GM18907 (cell line): ENCODE measurements at regions not wholly inside any gene's neighbourhood (a gene's known extent, or its start where the extent isn't known, plus 50 kb on each side); places are given as distances from the start of the nearest gene placed in this dataset.

Experiments used
- ATAC-seq: cut with Tn5 transposase; IDR thresholded peaks from one replicate; pipeline ENCODE4 v1.9.1; 2021; ENCODE audit warnings: mild to moderate bottlenecking, moderate library complexity; ENCODE audit not compliant: unreplicated experiment

DNA sequence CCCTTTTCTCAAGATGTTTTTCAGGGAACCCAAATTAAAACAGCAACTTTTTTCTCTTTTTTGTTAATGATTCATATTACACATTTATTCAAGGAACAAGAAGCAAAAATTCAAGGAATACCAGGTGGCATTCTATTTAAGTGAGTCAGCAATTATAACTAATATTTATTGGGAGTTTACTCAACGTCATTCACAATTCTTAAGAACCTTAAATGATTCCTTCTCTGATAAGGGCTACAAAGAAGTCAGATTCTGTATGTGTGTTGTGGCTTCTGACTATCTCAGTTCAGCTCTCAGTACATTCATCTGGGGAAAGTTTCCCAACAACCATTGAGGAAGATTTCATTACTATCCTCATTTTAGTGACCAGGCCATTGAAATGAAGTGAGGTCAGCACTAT lies 470.7 kb upstream of the AKR1E2 start:
- no peak for ATAC-seq

DNA sequence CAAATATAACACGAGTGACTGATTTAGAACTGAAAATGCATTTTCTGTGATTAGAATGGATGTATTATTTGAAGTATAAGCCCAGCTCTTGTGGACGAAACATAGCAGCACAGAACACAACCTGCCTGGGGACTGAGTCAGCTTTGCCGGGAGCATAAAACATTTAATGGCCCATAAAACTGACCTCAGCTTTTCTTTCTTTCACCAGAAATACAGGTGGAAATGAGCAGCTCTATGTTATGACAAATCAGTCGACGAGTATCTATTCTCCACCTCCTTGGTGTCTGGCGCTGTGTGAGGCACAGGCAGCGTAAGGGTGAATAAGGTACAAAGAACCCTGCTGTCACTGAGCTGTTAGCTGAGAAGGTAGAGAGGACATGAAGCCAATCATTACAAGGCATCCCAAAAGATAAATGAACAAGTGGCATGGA lies 471.6 kb upstream of the AKR1E2 start:
- no peak for ATAC-seq

DNA sequence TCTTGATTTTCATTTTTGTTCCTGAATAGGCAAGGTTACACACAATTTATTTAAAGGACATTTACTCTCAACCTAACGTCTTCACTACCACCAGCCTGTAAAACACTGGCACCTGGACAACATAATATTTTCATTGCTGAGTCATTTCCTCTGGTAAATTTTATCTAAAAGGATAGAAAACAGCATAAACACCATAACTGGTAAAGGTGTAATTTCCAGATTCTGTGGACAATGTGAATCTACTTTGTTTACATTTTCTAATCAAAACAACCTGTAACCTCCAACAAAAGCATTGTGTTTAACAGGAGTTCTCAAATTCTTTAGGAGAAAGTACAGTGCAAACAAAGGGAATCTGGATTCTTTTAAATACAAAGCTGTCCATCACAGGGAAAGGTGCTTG lies 472.0 kb upstream of the AKR1E2 start:
- no peak for ATAC-seq

GRCh38 chr10:4353059-4353655 lies 472.9 kb upstream of the AKR1E2 start:
- no peak for ATAC-seq

DNA sequence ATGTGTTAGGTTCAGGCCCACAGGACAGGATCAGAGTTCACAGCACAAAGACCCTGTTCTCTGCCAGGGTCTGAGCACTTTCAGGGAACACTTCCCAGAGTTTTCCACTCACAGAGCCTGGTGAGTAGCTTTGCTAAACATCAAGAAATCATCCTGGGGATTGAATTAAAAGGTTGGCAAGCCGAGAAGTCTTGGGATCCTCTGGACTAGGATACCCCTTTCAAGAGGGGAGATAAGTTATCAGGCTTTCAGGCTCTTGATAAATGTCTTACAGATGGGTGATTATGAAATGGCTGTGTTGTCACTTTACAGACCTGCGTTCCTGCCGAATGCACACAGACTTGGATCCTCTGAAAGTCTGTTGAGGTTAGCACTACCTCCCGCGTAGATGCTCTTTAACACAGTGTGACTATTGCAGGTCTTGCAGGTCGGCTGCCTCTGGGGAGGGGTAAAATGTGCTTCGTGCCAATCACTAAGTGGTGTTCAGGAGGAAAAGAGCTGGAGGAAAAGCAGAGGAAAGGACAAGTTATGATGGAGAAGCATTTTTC lies 473.5 kb upstream of the AKR1E2 start:
- no peak for ATAC-seq

DNA sequence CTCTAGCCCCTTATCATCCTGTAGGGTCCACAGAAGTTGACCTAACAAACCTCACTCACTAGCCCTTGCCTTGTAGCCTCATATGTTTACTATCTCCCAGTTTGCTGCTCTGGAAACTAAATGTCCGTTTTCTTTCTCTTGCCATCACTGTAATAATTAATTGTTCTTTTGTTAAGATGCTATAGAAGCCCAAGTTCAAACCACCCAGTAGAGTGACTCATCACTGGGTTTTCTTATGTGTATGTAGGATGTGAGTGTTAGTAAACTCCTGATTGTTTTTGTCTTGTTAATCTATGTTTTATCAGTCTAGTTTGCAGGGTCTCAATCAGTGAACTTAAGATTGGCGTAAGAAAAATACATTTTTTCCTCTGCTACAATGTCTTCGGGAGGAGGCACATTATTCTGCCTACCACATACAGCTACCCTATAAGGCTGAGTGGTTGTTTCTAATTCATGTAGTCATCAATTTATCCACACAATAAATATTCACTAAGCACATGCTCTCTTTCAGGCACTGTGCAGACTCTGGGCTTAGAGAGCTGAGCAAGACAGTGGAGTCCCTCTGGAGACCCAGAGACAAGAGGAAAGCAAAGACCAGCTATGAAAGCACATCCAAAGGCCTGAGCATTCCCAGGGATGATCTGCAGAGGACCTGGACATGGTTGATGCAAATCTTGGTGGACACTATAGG lies 474.1 kb upstream of the AKR1E2 start:
- ATAC-seq, result no peak

DNA sequence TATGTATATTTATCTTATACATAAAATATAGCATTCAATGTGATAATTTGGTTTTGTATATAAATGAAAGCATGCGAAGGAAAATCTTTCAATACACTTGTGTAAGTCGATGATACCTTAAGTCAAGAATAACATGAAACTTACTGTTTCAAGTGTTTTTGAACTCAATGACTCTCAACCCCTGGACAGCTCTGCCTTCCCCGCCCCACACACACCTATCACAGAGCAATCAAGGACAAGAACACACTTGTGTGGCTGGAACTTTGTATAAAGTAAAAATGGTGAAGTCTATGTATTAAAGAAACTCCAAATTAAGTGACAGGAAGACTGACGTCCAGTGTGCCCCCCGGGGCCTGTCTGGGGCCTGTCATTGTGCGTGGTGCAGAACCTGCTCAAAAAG lies 478.6 kb upstream of the AKR1E2 start:
- ATAC-seq, result no peak

- no peak for ATAC-seq
These were observed 479.9 kb upstream of the AKR1E2 start for GRCh38 chr10:4345877-4346646.

GRCh38 chr10:4344492-4344994 lies 481.5 kb upstream of the AKR1E2 start:
- ATAC-seq, result no peak

DNA sequence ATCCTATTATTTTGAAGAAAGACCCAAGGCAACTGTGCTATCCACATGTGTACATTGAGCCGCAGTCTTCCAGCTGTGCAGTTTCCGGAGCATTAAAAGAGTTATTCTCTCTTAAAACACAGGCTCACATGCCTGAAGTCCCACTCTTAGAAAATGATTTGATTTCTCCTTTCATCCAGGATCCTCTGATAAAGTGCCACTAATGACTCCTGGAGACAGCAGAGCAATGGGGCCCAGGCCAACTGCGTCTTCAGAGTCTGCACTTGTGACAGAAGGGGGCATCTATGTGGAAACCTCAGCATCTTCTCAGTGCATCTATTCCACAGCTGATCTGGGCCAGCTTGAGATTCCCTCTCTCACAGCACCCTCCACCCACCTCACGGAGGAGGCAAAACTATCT lies 482.1 kb upstream of the AKR1E2 start:
- no peak for ATAC-seq

GRCh38 chr10:4343091-4343490 lies 482.9 kb upstream of the AKR1E2 start:
- no peak for ATAC-seq

DNA sequence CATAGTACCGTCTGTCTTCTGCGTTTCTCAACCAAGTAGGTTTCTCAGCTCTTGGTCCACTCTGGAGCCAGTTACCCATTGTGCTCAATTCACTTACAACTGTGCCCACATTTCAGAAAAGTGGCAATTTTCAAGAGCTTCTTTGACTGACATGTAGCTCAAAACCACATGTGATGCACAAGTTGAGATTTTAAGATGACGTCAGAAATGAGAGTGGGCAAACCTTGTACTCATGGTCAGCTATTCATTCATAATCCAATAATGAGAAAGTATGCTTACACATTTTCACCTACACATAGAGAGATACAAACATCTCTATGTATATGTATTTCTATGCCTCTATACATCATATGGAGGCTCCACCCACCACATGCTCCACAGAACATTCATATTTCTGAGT lies 487.2 kb upstream of the AKR1E2 start:
- no peak for ATAC-seq

DNA sequence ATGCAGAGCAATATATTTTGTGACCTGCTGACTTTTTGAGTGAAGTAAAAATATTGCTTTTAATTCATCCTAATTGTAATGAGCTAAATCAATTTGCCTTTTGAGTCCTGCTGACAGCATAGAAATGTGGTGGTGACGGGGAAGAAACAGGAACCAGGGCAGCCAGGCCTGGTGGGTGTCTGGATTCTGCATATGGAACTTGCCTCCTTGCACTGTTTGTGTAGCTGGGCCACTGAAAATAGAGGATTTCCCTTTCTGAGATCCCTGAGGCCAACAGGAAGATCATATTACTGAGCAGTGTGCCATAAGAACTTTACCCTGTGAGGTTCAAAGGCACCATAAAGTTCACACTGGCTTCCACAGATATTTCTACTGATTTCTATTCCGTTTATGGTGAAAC lies 488.4 kb upstream of the AKR1E2 start:
- no peak for ATAC-seq

- ATAC-seq, result no peak
These were observed 491.1 kb upstream of the AKR1E2 start for GRCh38 chr10:4334871-4335270.

- ATAC-seq, result no peak
These were observed 492.0 kb upstream of the AKR1E2 start for GRCh38 chr10:4334015-4334414.

DNA sequence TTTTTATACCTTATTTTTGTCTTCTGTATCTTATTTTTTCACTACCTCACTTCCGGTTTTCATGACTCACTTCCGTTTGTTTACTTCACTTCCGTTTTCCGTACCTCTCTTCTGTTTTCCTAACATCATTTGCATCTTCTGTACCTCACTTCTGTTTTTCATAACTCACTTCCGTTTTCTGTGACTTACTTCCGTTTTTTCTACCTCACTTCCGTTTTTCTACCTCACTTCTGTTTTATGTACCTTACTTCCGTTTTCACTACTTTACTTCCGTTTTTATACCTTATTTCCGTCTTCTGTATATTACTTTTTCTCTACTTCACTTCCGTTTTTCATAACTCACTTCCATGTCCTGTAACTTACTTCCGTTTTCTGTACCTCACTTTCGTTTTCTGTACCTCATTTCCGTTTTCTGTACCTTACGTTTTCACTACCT lies 492.5 kb upstream of the AKR1E2 start:
- no peak for ATAC-seq

- no peak for ATAC-seq
These were observed 493.1 kb upstream of the AKR1E2 start for GRCh38 chr10:4332764-4333458.

DNA sequence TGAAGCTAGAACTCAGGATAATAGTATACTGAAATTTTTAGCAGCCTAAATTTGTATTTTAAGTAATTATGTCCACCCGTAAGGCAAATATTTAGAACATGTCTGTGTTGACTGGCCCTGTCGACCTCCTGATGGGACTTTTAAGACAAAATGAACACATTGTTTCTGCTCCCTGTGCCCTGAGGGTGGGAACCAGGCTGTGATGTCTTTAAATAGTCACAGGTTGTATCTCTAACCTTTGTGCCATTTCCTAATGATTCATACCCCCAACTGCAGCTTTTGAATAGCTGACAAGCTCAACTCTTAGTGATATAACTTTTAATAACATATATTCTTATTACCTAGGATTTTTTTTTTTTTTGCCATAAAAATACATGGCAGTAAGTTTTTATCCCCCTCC lies 494.9 kb upstream of the AKR1E2 start:
- ATAC-seq, result no peak

DNA sequence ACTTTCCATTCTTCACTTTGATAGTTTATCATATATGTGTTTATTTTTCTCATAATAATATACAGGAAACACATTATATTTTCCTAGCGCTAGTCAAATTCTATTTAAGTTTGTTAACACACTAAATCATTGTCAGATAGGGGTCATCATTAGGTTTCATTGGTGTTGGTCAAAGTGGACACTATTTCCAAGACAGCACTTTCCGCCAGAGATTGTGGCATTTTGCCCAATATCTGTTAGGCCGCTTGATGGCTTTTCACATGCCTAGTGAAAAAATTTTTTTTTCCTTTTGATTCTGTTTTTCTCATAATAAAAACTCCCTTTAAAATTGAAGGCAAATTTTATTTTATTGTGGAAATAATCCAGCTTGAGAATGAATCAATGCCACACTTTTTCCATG lies 495.4 kb upstream of the AKR1E2 start:
- ATAC-seq, result no peak

DNA sequence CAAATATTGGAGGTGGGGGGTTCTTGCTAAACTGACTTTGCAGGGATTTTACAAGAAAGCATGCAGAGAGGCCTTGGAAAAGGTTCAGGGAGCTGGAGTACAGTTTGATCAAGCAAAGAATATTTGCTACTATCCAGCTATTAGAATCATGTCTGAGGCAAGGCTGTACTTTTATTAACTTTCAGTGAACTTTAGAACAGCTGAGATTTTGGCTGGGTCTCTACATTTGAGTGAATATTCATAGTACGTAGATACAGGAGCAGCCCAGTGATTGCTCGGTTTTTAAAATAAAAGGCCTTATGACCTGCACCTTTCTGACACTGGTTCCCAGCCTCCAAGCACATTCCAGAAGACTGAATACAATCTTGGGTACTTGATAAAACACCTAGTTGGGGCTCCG lies 496.8 kb upstream of the AKR1E2 start:
- ATAC-seq, result no peak

DNA sequence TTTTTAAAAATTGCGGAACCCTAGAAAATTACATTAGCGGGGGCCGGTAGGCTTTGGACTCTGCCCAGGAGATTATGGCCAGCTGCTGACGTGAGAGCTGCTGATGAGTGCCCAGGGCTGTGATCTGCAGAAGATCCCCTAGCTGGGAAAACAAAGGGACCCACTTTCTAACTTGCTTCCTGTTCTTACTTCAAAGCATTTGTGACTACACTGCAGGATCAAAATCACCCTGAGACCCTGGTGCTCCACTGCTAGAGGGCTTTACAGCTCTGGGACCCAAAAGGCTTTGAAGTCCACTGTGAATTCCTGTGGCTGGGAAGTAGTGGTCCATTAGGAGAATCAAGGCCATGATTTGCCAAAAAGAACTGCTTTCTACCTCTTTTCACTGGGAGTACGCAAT lies 499.4 kb upstream of the AKR1E2 start:
- ATAC-seq, result no peak
